Trophoblast cell (in vitro differentiated cells and primary cell): ENCODE measurements at regions not wholly inside any gene's neighbourhood (a gene's known extent, or its start where the extent isn't known, plus 50 kb on each side); places are given as distances from the start of the nearest gene placed in this dataset.

Experiments
- DNase-seq, 2 donors: peaks; one replicate each; pipeline ENCODE4 v3.0.0-alpha.2; 2016
- H2AFZ ChIP-seq: 2 replicates; pipeline ENCODE4 v1.6.1; 2013; ENCODE audit warnings: low read length, moderate library complexity, mild to moderate bottlenecking; ENCODE audit not compliant: insufficient read depth, poor library complexity
- H2AK5ac ChIP-seq: 2 replicates; pipeline ENCODE4 v1.6.1; 2013; ENCODE audit warnings: mild to moderate bottlenecking, low read length
- H2BK120ac ChIP-seq: 2 replicates; pipeline ENCODE4 v1.6.1; 2013; ENCODE audit warnings: low read length, mild to moderate bottlenecking, moderate library complexity; ENCODE audit not compliant: insufficient read depth, poor library complexity
- H2BK12ac ChIP-seq: 2 replicates; pipeline ENCODE4 v1.6.1; 2013; ENCODE audit warnings: mild to moderate bottlenecking, low read length, moderate library complexity
- H2BK5ac ChIP-seq: 2 replicates; pipeline ENCODE4 v1.6.1; 2013; ENCODE audit warnings: low read length, low read depth, moderate library complexity, mild to moderate bottlenecking; ENCODE audit not compliant: poor library complexity
- H3K14ac ChIP-seq: 2 replicates; pipeline ENCODE4 v1.6.1; 2013; ENCODE audit warnings: mild to moderate bottlenecking, low read length
- H3K18ac ChIP-seq: 2 replicates; pipeline ENCODE4 v1.6.1; 2013; ENCODE audit warnings: mild to moderate bottlenecking, low read length
- H3K23ac ChIP-seq: 2 replicates; pipeline ENCODE4 v1.6.1; 2013; ENCODE audit warnings: low read length
- H3K27ac ChIP-seq: 2 replicates; pipeline ENCODE4 v1.5.1; 2013; ENCODE audit warnings: low read depth, mild to moderate bottlenecking, inconsistent platforms, low read length, moderate library complexity
- H3K27me3 ChIP-seq: 2 replicates; pipeline ENCODE4 v1.6.1; 2013; ENCODE audit warnings: inconsistent platforms, mild to moderate bottlenecking, low read length, moderate library complexity; ENCODE audit not compliant: insufficient read depth
- H3K36me3 ChIP-seq, 2 experiments: 1 replicate in 1 of 2; 2 replicates in 1 of 2; pipeline ENCODE4 v1.6.1; 2013; ENCODE audit warnings: low read length in 2 of 2, mild to moderate bottlenecking in 2 of 2, moderate library complexity in 1 of 2; ENCODE audit not compliant: insufficient read depth in 2 of 2, control insufficient read depth in 1 of 2
- H3K4ac ChIP-seq: 2 replicates; pipeline ENCODE4 v1.6.1; 2013; ENCODE audit warnings: low read depth, mild to moderate bottlenecking, low read length, moderate library complexity
- H3K4me1 ChIP-seq, 2 experiments: 1 replicate in 1 of 2; 2 replicates in 1 of 2; pipeline ENCODE4 v1.6.1; 2013; ENCODE audit warnings: low read length in 2 of 2, mild to moderate bottlenecking in 2 of 2, moderate library complexity in 1 of 2; ENCODE audit not compliant: insufficient read depth in 2 of 2, control insufficient read depth in 1 of 2
- H3K4me2 ChIP-seq: 2 replicates; pipeline ENCODE4 v1.6.1; 2013; ENCODE audit warnings: inconsistent platforms, mild to moderate bottlenecking, low read length, moderate library complexity
- H3K4me3 ChIP-seq: 2 replicates; pipeline ENCODE4 v1.5.1; 2013; ENCODE audit warnings: mild to moderate bottlenecking, low read depth, low read length, inconsistent platforms
- H3K79me1 ChIP-seq: one replicate; pipeline ENCODE4 v1.6.1; 2013; ENCODE audit warnings: low read length
- H3K79me2 ChIP-seq: 2 replicates; pipeline ENCODE4 v1.6.1; 2013; ENCODE audit warnings: low read length, mild to moderate bottlenecking; ENCODE audit not compliant: control insufficient read depth, insufficient read depth, poor library complexity
- H3K9ac ChIP-seq: 2 replicates; pipeline ENCODE4 v1.6.1; 2013; ENCODE audit warnings: mild to moderate bottlenecking, low read length
- H3K9me3 ChIP-seq: 2 replicates; pipeline ENCODE4 v1.6.1; 2013; ENCODE audit warnings: low read depth, mild to moderate bottlenecking, control low read depth, inconsistent platforms, low read length; ENCODE audit not compliant: insufficient read depth
- H4K12ac ChIP-seq: 2 replicates; pipeline ENCODE4 v1.6.1; 2013; ENCODE audit warnings: low read depth, mild to moderate bottlenecking, low read length, moderate library complexity
- H4K8ac ChIP-seq: 2 replicates; pipeline ENCODE4 v1.6.1; 2013; ENCODE audit warnings: low read depth, mild to moderate bottlenecking, low read length, moderate library complexity
- H4K91ac ChIP-seq: one replicate; pipeline ENCODE4 v1.6.1; 2013; ENCODE audit warnings: low read depth, mild to moderate bottlenecking, low read length, moderate library complexity
- WGBS: extraction: QIAGEN DNeasy Blood & Tissue Kit; methylation state at CpG from one replicate; pipeline ENCODE4 v1.1.7; 2013; ENCODE audit warnings: missing lambda C conversion rate; ENCODE audit not compliant: insufficient read length, insufficient coverage; ENCODE audit errors: extremely low coverage; 5-methylcytosine and 5-hydroxymethylcytosine counted together

DNA sequence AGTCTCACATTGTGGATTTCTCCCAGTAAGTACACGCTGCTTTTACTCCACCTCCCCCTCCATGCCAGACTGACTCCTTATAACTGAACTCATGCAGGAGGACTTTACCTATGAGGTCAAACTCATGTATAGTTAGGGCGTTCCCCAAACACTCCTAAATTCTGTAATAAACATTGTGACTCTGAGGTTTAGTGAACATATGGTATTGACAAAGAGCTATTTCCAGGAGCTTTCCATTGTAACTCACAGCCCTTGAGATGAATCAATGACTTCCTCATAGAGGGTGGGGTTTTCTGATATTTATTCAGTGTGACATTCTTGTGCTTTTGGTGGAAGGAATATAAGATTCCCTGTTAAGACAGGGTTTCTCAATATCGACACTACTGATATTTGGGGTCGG is 337.4 kb upstream of the SLC14A2 start:
- WGBS = no CpG with 5 or more reads among the region's 4 CpGs
- peaks cover 2% of the 10 kb centered on the region for H3K9me3 ChIP-seq

DNA sequence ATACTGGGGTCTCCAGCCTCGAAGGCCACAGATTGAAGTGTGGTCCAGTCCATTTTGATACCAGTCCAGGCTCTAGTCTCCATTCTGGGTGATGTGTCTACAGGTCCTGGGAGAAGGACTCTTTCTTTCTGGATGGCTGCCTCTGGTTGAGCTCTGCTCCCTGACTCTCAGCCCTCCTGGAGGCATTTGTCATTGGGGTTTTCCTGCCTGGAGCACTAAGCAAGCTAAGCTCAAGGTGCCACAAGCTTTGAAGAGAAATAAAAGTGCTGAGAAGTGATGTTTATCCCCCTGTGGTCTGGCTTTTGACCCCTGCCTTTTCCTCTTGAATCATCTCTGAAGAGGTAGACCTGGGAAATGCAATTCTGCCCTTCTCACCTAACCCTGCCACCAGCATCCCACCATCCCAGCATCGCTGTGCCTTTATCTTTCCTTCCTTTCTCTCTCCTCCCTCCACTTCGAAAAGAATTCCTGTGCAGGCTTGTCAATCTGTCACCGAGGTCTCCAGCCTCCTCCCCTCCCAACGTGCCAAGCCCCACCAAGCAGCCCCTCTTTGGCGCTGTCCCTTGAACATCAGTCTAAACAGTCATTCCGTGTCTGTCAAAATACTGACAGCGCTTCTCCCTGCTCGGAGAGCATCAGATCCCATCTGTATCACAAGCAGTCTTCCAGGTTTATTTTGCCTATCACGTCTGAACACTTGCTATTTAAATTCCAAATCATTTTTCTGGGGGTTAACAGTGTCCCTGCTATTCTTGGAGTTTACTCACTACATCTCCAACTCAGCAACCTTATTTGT is 334.6 kb upstream of the SLC14A2 start:
- no peak overlapping the region for H3K14ac ChIP-seq
- H2AK5ac ChIP-seq = no peak overlapping the region
- no peaks in the 10 kb centered on the region for H3K27me3 ChIP-seq
- DNase-seq = no peak
- H3K9me3 ChIP-seq = peaks cover 2% of the 10 kb centered on the region
- H2BK120ac ChIP-seq = no peak overlapping the region
- H2BK12ac ChIP-seq = no peak overlapping the region
- no peak overlapping the region for H2AFZ ChIP-seq
- no CpG with 5 or more reads among the region's 10 CpGs for WGBS
- H3K79me2 ChIP-seq = no peaks in the 10 kb centered on the region
- no peak overlapping the region for H4K8ac ChIP-seq
- no peaks in the 10 kb centered on the region for H3K36me3 ChIP-seq
- H2BK5ac ChIP-seq = no peak overlapping the region
- no peak overlapping the region for H3K4me3 ChIP-seq
- no peak overlapping the region for H3K4me2 ChIP-seq
- no peak overlapping the region for H4K12ac ChIP-seq
- H3K27ac ChIP-seq = no peak overlapping the region
- no peak overlapping the region for H3K4ac ChIP-seq
- no peak overlapping the region for H3K23ac ChIP-seq
- no peaks in the 10 kb centered on the region for H3K4me1 ChIP-seq
- H4K91ac ChIP-seq = no peak overlapping the region
- H3K9ac ChIP-seq = no peak overlapping the region
- no peaks in the 10 kb centered on the region for H3K79me1 ChIP-seq
- no peak overlapping the region for H3K18ac ChIP-seq

More for the DNA sequence above, 337.4 kb upstream of the SLC14A2 start:
- Histone ChIP-seq H3K14ac (no peak overlapping the region), H2BK5ac (no peak overlapping the region), H3K27me3 (no peaks in the 10 kb centered on the region), H3K23ac (no peak overlapping the region), H3K4me3 (no peak overlapping the region), H4K91ac (no peak overlapping the region), H3K4me2 (no peak overlapping the region), H2BK120ac (no peak overlapping the region), H2AK5ac (no peak overlapping the region), H3K27ac (no peak overlapping the region), H3K4ac (no peak overlapping the region), H3K18ac (no peak overlapping the region), H3K36me3 (no peaks in the 10 kb centered on the region), H3K4me1 (no peaks in the 10 kb centered on the region), H2BK12ac (no peak overlapping the region), H3K79me1 (no peaks in the 10 kb centered on the region), H4K12ac (no peak overlapping the region), H3K9ac (no peak overlapping the region), H3K79me2 (no peaks in the 10 kb centered on the region), H4K8ac (no peak overlapping the region), H2AFZ (no peak overlapping the region)
- no peak for DNase-seq

DNA sequence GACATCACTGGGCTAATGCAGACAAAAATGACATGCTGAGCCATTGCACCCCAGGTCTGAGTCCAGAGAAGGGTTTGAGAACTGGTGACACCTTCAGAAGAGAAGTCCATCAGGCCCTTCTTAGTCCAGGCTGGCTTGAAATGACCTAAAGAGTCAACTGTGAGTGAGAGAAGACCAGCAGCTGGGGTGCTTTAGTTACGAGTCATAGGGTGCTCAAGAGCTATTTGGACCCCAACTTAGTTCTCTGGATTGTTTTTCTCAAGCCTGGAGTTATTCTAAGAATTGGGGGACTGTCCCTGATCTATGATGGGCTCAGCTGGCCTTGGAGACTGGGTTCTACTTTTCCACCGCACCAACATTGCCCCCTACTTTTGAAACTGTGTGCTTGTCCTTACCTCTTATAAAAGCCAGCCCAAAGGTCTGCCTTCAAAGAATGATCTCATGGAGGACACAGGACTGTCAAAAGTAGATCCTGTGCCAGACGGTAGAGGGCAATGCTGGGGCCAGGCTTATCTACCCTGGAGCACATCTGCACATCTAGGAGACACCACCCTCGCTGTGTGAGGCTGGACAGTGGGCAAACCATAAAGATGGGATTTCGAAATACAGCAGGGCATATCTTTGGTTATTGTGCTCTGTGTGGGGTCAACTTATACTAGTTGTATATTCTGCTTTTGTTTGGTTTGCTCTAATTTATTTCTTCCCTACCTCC is 333.0 kb upstream of the SLC14A2 start:
- WGBS = no CpG with 5 or more reads among the region's 5 CpGs
- Histone ChIP-seq H2AK5ac (no peak overlapping the region), H2AFZ (no peak overlapping the region), H4K91ac (no peak overlapping the region), H3K9me3 (peaks cover 2% of the 10 kb centered on the region), H3K4me1 (no peaks in the 10 kb centered on the region), H3K4me3 (no peak overlapping the region), H3K4me2 (no peak overlapping the region), H2BK120ac (no peak overlapping the region), H4K8ac (no peak overlapping the region), H3K27ac (no peak overlapping the region), H3K79me2 (no peaks in the 10 kb centered on the region), H3K18ac (no peak overlapping the region), H2BK5ac (no peak overlapping the region), H3K79me1 (no peaks in the 10 kb centered on the region), H4K12ac (no peak overlapping the region), H3K14ac (no peak overlapping the region), H3K23ac (no peak overlapping the region), H3K9ac (no peak overlapping the region), H3K4ac (no peak overlapping the region), H3K27me3 (no peaks in the 10 kb centered on the region), H2BK12ac (no peak overlapping the region), H3K36me3 (no peaks in the 10 kb centered on the region)
- DNase-seq = no peak

DNA sequence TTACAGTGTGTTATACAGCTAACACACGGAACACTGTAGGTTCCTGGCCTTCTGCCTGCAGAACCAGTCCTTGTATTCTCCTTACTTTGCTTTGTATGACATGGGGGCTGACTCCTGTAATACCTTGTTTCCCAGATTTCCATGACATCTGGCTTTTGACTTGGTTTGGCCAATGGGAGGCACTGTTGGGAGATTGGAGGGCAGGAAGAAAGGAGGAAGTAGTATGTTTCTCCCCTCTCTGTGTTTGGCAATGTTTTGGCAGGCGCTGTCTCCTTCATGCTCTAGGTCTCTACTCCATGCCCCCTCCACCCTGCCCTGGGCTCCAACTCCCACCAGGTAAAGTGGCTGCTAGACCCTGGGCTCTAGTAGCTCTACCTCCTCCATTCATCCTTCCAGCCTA is 331.1 kb upstream of the SLC14A2 start:
- Histone ChIP-seq H3K4me3 (no peak overlapping the region), H4K91ac (no peak overlapping the region), H2BK5ac (no peak overlapping the region), H2AK5ac (no peak overlapping the region), H3K9me3 (peaks cover 2% of the 10 kb centered on the region), H4K8ac (no peak overlapping the region), H3K79me1 (no peaks in the 10 kb centered on the region), H3K18ac (no peak overlapping the region), H4K12ac (no peak overlapping the region), H3K14ac (no peak overlapping the region), H2BK12ac (no peak overlapping the region), H3K9ac (no peak overlapping the region), H3K27me3 (no peaks in the 10 kb centered on the region), H2AFZ (no peak overlapping the region), H3K36me3 (no peaks in the 10 kb centered on the region), H3K27ac (no peak overlapping the region), H3K4me2 (no peak overlapping the region), H3K23ac (no peak overlapping the region), H2BK120ac (no peak overlapping the region), H3K79me2 (no peaks in the 10 kb centered on the region), H3K4me1 (no peaks in the 10 kb centered on the region), H3K4ac (no peak overlapping the region)
- DNase-seq = no peak
- no CpG with 5 or more reads among the region's 2 CpGs for WGBS
